Thyroid gland (tissue), 4 donors: ENCODE measurements at regions not wholly inside any gene's neighbourhood (a gene's known extent, or its start where the extent isn't known, plus 50 kb on each side); places are given as distances from the start of the nearest gene placed in this dataset.
"Not testable (repeated sequence)": the region's sequence is repeated elsewhere in the genome, so short reads cannot be mapped to it uniquely, and the experiment has no call there.

Experiments
- DNase-seq, 2 donors: peaks; one replicate each; pipeline ENCODE4 v3.0.0-alpha.2; 2019
- H3K27ac ChIP-seq, 3 donors: fragments of 200-600 bp; sonication (generic); 1 replicate in 2 of 3; 2 replicates in 1 of 3; pipeline ENCODE4 v1.5.1; 2016 to 2019; ENCODE audit warnings: mild to moderate bottlenecking in 1 of 3, moderate library complexity in 1 of 3
- H3K27me3 ChIP-seq: fragments of 200-600 bp; sonication (generic); one replicate; pipeline ENCODE4 v1.5.1; 2019
- H3K36me3 ChIP-seq, 2 donors: fragments of 200-600 bp; sonication (generic); one replicate each; pipeline ENCODE4 v1.5.1; 2016 to 2019
- H3K4me1 ChIP-seq, 2 donors: fragments of 200-600 bp; sonication (generic); one replicate each; pipeline ENCODE4 v1.5.1; 2017 to 2019
- H3K4me3 ChIP-seq, 3 donors: fragments of 200-600 bp; sonication (generic); replicated peaks in 1 of 3; 1 replicate in 2 of 3; 2 replicates in 1 of 3; pipeline ENCODE4 v1.5.1; 2016; ENCODE audit warnings: mild to moderate bottlenecking in 1 of 3
- H3K9me3 ChIP-seq: fragments of 200-600 bp; sonication (generic); one replicate; pipeline ENCODE4 v1.5.1; 2017
- POLR2A ChIP-seq, 2 donors: fragments of 450-650 bp; IDR thresholded peaks; one replicate each; pipeline ENCODE4 v1.6.1; 2017; ENCODE audit warnings: antibody characterized with exemption in 2 of 2, mild to moderate bottlenecking in 2 of 2, moderate library complexity in 1 of 2
- WGBS, 2 donors: methylation state at CpG; one replicate each; pipeline ENCODE4 v1.1.5; 2017; 5-methylcytosine and 5-hydroxymethylcytosine counted together
- intact Hi-C: fragments of 100-400 bp; cut with DNase I; formaldehyde crosslinking; loops from one replicate; pipeline ENCODE4 v1.15.1; 2023
- TF ChIP-seq, protein P1 (sequence below), 6 experiments: fragments of 200-600 bp in 3 of 6; fragments of 450-650 bp in 3 of 6; sonication (generic) in 3 of 6; IDR thresholded peaks; one replicate each; pipeline ENCODE4 v1.5.1; 2016 to 2019; ENCODE audit warnings: antibody characterized with exemption in 6 of 6, mild to moderate bottlenecking in 2 of 6, inconsistent platforms in 1 of 6, moderate library complexity in 1 of 6

DNA sequence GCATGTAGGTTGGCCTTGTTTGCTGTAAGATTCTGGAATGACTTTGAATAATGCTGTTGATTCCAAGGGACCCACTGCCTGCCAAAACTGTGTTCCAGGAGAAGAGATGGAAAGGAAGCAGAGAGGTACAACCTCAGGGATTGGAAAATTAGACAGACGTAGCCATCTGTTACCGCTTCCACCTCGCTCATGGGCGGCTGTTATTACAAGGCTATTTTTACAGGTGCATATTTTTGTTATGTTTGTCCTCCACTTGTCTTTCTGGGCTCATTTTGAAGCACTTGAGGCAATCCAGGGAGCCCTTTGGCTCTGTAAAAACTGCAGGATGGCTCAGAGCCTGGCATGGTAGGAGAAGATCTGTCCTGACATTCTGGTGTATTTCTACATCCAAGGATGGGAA lies 276.4 kb upstream of the TMTC4 start:
- 19 to 22% methylated on average over 4 of the region's 4 CpGs for WGBS, 2 donors
- no peaks in the 10 kb centered on the region for H3K36me3 ChIP-seq
- H3K9me3 ChIP-seq, result no peaks in the 10 kb centered on the region
- H3K27me3 ChIP-seq, result no peaks in the 10 kb centered on the region
- H3K4me1 ChIP-seq, result peaks cover 11 to 12% of the 10 kb centered on the region in 2 donors
- intact Hi-C loops, result no loop called here
- peak overlapping the region in 2 of 3 donors; percentile 45 to 56 for H3K27ac ChIP-seq
- H3K4me3 ChIP-seq, result no peak overlapping the region
- TF ChIP-seq POLR2A (IDR thresholded peaks at IDR 0.05), result no peak
- TF ChIP-seq, protein P1, sequence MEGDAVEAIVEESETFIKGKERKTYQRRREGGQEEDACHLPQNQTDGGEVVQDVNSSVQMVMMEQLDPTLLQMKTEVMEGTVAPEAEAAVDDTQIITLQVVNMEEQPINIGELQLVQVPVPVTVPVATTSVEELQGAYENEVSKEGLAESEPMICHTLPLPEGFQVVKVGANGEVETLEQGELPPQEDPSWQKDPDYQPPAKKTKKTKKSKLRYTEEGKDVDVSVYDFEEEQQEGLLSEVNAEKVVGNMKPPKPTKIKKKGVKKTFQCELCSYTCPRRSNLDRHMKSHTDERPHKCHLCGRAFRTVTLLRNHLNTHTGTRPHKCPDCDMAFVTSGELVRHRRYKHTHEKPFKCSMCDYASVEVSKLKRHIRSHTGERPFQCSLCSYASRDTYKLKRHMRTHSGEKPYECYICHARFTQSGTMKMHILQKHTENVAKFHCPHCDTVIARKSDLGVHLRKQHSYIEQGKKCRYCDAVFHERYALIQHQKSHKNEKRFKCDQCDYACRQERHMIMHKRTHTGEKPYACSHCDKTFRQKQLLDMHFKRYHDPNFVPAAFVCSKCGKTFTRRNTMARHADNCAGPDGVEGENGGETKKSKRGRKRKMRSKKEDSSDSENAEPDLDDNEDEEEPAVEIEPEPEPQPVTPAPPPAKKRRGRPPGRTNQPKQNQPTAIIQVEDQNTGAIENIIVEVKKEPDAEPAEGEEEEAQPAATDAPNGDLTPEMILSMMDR (IDR thresholded peaks at IDR 0.05), result no peak
- DNase-seq, result peak; percentile 47 to 64

GRCh38 chr13:100948937-100949336 lies 274.3 kb upstream of the TMTC4 start:
- peaks cover 11 to 12% of the 10 kb centered on the region in 2 donors for H3K4me1 ChIP-seq
- 68 to 70% methylated on average over 3 of the region's 3 CpGs for WGBS, 2 donors
- H3K27me3 ChIP-seq, H3K27ac ChIP-seq, H3K4me3 ChIP-seq, intact Hi-C loops, DNase-seq, H3K9me3 ChIP-seq, H3K36me3 ChIP-seq: not testable (repeated sequence)

- intact Hi-C loops, result no loop called here
- Histone ChIP-seq H3K27me3 (no peaks in the 10 kb centered on the region), H3K4me3 (no peak overlapping the region), H3K4me1 (peaks cover 9 to 10% of the 10 kb centered on the region in 2 donors), H3K9me3 (no peaks in the 10 kb centered on the region), H3K36me3 (no peaks in the 10 kb centered on the region), H3K27ac (no peak overlapping the region)
- DNase-seq, result no peak
- WGBS, 2 donors, result 85 to 89% methylated on average over 4 of the region's 4 CpGs
- TF ChIP-seq POLR2A (IDR thresholded peaks at IDR 0.05), result no peak
- TF ChIP-seq, protein P1 (IDR thresholded peaks at IDR 0.05), result no peak
Measured at GRCh38 chr13:100946588-100946987, 272.0 kb upstream of the TMTC4 start.

- no peak overlapping the region for H3K4me3 ChIP-seq
- intact Hi-C loops, result no loop called here
- no peaks in the 10 kb centered on the region for H3K9me3 ChIP-seq
- no peaks in the 10 kb centered on the region for H3K36me3 ChIP-seq
- WGBS, 2 donors, result 80 to 81% methylated on average over 5 of the region's 5 CpGs
- TF ChIP-seq, protein P1 (IDR thresholded peaks at IDR 0.05), result no peak
- TF ChIP-seq POLR2A (IDR thresholded peaks at IDR 0.05), result no peak
- no peak overlapping the region for H3K27ac ChIP-seq
- no peak for DNase-seq
- no peaks in the 10 kb centered on the region for H3K27me3 ChIP-seq
- no peaks in the 10 kb centered on the region for H3K4me1 ChIP-seq
Measured at GRCh38 chr13:100944791-100945345, 270.3 kb upstream of the TMTC4 start.

DNA sequence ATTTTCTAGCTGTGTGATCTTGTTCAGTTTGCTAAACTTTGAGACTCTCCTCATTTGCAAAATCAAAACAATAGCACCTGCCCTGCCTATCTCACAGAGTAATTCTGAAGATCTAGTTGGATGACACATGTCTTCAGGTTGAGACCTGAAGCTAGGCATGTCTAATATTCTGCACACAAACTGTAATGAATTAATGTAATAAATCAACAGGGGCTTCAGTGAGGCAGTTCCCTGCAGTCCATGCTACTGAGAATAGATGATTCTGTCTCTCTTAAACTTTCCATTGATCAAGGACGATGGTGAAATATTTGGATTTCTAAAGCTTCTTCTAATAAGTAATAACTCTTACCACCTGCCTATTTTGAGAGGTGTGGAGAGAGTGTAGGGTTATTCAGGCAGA lies 268.1 kb upstream of the TMTC4 start:
- no peak for DNase-seq
- H3K27ac ChIP-seq, result no peak overlapping the region
- no peaks in the 10 kb centered on the region for H3K27me3 ChIP-seq
- no peaks in the 10 kb centered on the region for H3K4me1 ChIP-seq
- WGBS, 2 donors, result 81 to 94% methylated on average over 1 of the region's 1 CpG
- TF ChIP-seq POLR2A (IDR thresholded peaks at IDR 0.05), result no peak
- TF ChIP-seq, protein P1 (IDR thresholded peaks at IDR 0.05), result no peak
- intact Hi-C loops, result no loop called here
- no peak overlapping the region for H3K4me3 ChIP-seq
- no peaks in the 10 kb centered on the region for H3K9me3 ChIP-seq
- no peaks in the 10 kb centered on the region for H3K36me3 ChIP-seq
